ENCODE measurements at regions not wholly inside any gene's neighbourhood (a gene's known extent, or its start where the extent isn't known, plus 50 kb on each side); places are given as distances from the start of the nearest gene placed in this dataset.

GRCh38 chr1:58883037-58883887, 99.4 kb upstream of the JUN start (continued):
- TF ChIP-seq ZNF740 (CRISPR knock-in tag; IDR thresholded peaks at IDR 0.05) (no peak), ZNF740 (tag; IDR thresholded peaks at IDR 0.05) (peak in 1 of 2 experiments; percentile 85; a peak in 2 of 4 replicates), E2F5 (CRISPR knock-in tag; IDR thresholded peaks at IDR 0.05) (no peak), E2F8 (IDR thresholded peaks at IDR 0.05; ENCODE audit: low read depth, partially characterized antibody) (peak; percentile 35), CREB5 (CRISPR knock-in tag; IDR thresholded peaks at IDR 0.05) (peak; percentile 49; the same call in 1 of the 2 replicates), CBFA2T2 (conservative IDR thresholded peaks at IDR 0.05) (peak; percentile 37), RBM25 (IDR thresholded peaks at IDR 0.05; ENCODE audit: low read depth, low read length, severe bottlenecking) (peak; percentile 83), POLR3G (IDR thresholded peaks at IDR 0.05; ENCODE audit: extremely low read depth, insufficient read length, insufficient replicate concordance) (no peak), MIER1 (IDR thresholded peaks at IDR 0.05; ENCODE audit: low read depth) (0 out of 2 replicates have a peak, but pooled peaks have one; percentile 13), MECOM (CRISPR knock-in tag; IDR thresholded peaks at IDR 0.05) (0 out of 2 replicates have a peak, but pooled peaks have one; percentile 36), TRIM24 (IDR thresholded peaks at IDR 0.05) (peak in 1 of 2 experiments; percentile 66; a peak in 2 of 4 replicates), ETV1 (tag; conservative IDR thresholded peaks at IDR 0.05; ENCODE audit: low read depth) (peak; percentile 95), BHLHE40 (IDR thresholded peaks at IDR 0.05; ENCODE audit: low read length) (peak; percentile 82), BCOR (IDR thresholded peaks at IDR 0.05) (peak; percentile 34), HSF4 (CRISPR knock-in tag; IDR thresholded peaks at IDR 0.05; ENCODE audit: borderline replicate concordance) (peak; percentile 5; the same call in 1 of the 2 replicates), ARNT (IDR thresholded peaks at IDR 0.05) (peak; percentile 29 to 33; a peak in 2 of 4 replicates), NFE2L1 (tag; IDR thresholded peaks at IDR 0.05; ENCODE audit: borderline replicate concordance, low read depth) (peak; percentile 34), HIVEP1 (CRISPR knock-in tag; IDR thresholded peaks at IDR 0.05) (peak; percentile 65; the same call in 1 of the 2 replicates), COPS2 (conservative IDR thresholded peaks at IDR 0.05) (no peak), ZNF696 (CRISPR knock-in tag; conservative IDR thresholded peaks at IDR 0.05) (no peak), OTX1 (CRISPR knock-in tag; IDR thresholded peaks at IDR 0.05) (no peak), TEAD4 (IDR thresholded peaks at IDR 0.05; ENCODE audit: low read length) (peak; percentile 89), TEAD4 (CRISPR knock-in tag; IDR thresholded peaks at IDR 0.05; ENCODE audit: borderline replicate concordance) (peak; percentile 83; the same call in 1 of the 2 replicates), MAFF (IDR thresholded peaks at IDR 0.05; ENCODE audit: low read length) (peak; percentile 83)
